SK-N-SH treated with all-trans-retinoic acid at 6 μM for 48 hours (cell line): ENCODE measurements at regions not wholly inside any gene's neighbourhood (a gene's known extent, or its start where the extent isn't known, plus 50 kb on each side); places are given as distances from the start of the nearest gene placed in this dataset.

ENCODE experiments used
- ATAC-seq: fragments of 200-7000 bp; cut with Tn5 transposase; 3 replicates; pipeline ENCODE4 v1.9.1; 2020; ENCODE audit warnings: mild to moderate bottlenecking, moderate library complexity
- ARNTL ChIP-seq: fragments of 450-650 bp; formaldehyde crosslinking; IDR thresholded peaks from 2 replicates; pipeline ENCODE4 v1.5.0; 2020; ENCODE audit warnings: low read depth, mild to moderate bottlenecking, moderate library complexity, borderline replicate concordance
- BACH2 ChIP-seq: fragments of 250-450 bp; sonication (Bioruptor Pico); IDR thresholded peaks from 2 replicates; pipeline ENCODE4 v1.9.0; 2021; ENCODE audit warnings: mild to moderate bottlenecking, borderline replicate concordance
- CREB5 ChIP-seq: fragments of 250-450 bp; sonication (Bioruptor Pico); IDR thresholded peaks from 2 replicates; pipeline ENCODE4 v1.5.1; 2020; ENCODE audit warnings: low read depth, mild to moderate bottlenecking, moderate library complexity
- CSDC2 ChIP-seq: fragments of 250-450 bp; sonication (Bioruptor Pico); IDR thresholded peaks from 2 replicates; pipeline ENCODE4 v1.5.0; 2020; ENCODE audit warnings: mild to moderate bottlenecking, moderate library complexity
- CSRNP3 ChIP-seq: fragments of 250-450 bp; sonication (Bioruptor Pico); IDR thresholded peaks from 2 replicates; pipeline ENCODE4 v1.5.1; 2021; ENCODE audit warnings: mild to moderate bottlenecking, moderate library complexity
- ESRRG ChIP-seq: fragments of 250-450 bp; sonication (Bioruptor Pico); IDR thresholded peaks from 2 replicates; pipeline ENCODE4 v1.6.1; 2021; ENCODE audit warnings: mild to moderate bottlenecking
- GLIS3 ChIP-seq: fragments of 250-450 bp; sonication (Bioruptor Pico); IDR thresholded peaks from 2 replicates; pipeline ENCODE4 v1.5.0; 2020; ENCODE audit warnings: mild to moderate bottlenecking, moderate library complexity
- ISL1 ChIP-seq: fragments of 250-450 bp; sonication (Bioruptor Pico); IDR thresholded peaks from 2 replicates; pipeline ENCODE4 v2.1.2; 2022; ENCODE audit warnings: mild to moderate bottlenecking, moderate library complexity
- OSR1 ChIP-seq: fragments of 250-450 bp; sonication (Bioruptor Pico); IDR thresholded peaks from 2 replicates; pipeline ENCODE4 v1.8.0; 2022; ENCODE audit warnings: moderate library complexity, mild to moderate bottlenecking, inconsistent platforms
- PPARA ChIP-seq: fragments of 250-450 bp; sonication (Bioruptor Pico); IDR thresholded peaks from 2 replicates; pipeline ENCODE4 v1.5.0; 2020; ENCODE audit warnings: mild to moderate bottlenecking, borderline replicate concordance
- RARB ChIP-seq: fragments of 250-450 bp; sonication (Bioruptor Pico); IDR thresholded peaks from 2 replicates; pipeline ENCODE4 v1.8.0; 2021; ENCODE audit warnings: mild to moderate bottlenecking, moderate library complexity
- SNAI2 ChIP-seq: fragments of 250-450 bp; sonication (Bioruptor Pico); IDR thresholded peaks from 2 replicates; pipeline ENCODE4 v1.5.0; 2020; ENCODE audit warnings: mild to moderate bottlenecking, moderate library complexity
- TCF4 ChIP-seq: fragments of 250-450 bp; sonication (Bioruptor Pico); IDR thresholded peaks from 2 replicates; pipeline ENCODE4 v1.8.0; 2021; ENCODE audit warnings: mild to moderate bottlenecking, moderate library complexity, borderline replicate concordance
- TOX ChIP-seq: fragments of 250-450 bp; sonication (Bioruptor Pico); IDR thresholded peaks from 2 replicates; pipeline ENCODE4 v1.8.0; 2021; ENCODE audit warnings: mild to moderate bottlenecking, moderate library complexity, borderline replicate concordance
- ZFP3 ChIP-seq: fragments of 250-450 bp; sonication (Bioruptor Pico); IDR thresholded peaks from 2 replicates; pipeline ENCODE4 v1.5.0; 2020; ENCODE audit warnings: mild to moderate bottlenecking, moderate library complexity
- ZFP30 ChIP-seq: fragments of 450-650 bp; formaldehyde crosslinking; IDR thresholded peaks from 2 replicates; pipeline ENCODE4 v1.5.0; 2022; ENCODE audit warnings: mild to moderate bottlenecking, moderate library complexity
- ZNF8 ChIP-seq: fragments of 450-650 bp; formaldehyde crosslinking; IDR thresholded peaks from 2 replicates; pipeline ENCODE4 v1.5.0; 2020; ENCODE audit warnings: mild to moderate bottlenecking, moderate library complexity
- TF ChIP-seq, protein P1 (sequence below): fragments of 250-450 bp; sonication (Bioruptor Pico); IDR thresholded peaks from 2 replicates; pipeline ENCODE4 v1.5.0; 2020; ENCODE audit warnings: mild to moderate bottlenecking, moderate library complexity
- TF ChIP-seq, protein P2 (sequence below): fragments of 250-450 bp; sonication (Bioruptor Pico); IDR thresholded peaks from 2 replicates; pipeline ENCODE4 v1.8.0; 2021; ENCODE audit warnings: low read depth, mild to moderate bottlenecking, moderate library complexity, borderline replicate concordance
- TF ChIP-seq, protein P3 (sequence below): fragments of 250-450 bp; sonication (Bioruptor Pico); IDR thresholded peaks from 2 replicates; pipeline ENCODE4 v1.8.0; 2020; ENCODE audit warnings: mild to moderate bottlenecking, moderate library complexity, borderline replicate concordance

DNA sequence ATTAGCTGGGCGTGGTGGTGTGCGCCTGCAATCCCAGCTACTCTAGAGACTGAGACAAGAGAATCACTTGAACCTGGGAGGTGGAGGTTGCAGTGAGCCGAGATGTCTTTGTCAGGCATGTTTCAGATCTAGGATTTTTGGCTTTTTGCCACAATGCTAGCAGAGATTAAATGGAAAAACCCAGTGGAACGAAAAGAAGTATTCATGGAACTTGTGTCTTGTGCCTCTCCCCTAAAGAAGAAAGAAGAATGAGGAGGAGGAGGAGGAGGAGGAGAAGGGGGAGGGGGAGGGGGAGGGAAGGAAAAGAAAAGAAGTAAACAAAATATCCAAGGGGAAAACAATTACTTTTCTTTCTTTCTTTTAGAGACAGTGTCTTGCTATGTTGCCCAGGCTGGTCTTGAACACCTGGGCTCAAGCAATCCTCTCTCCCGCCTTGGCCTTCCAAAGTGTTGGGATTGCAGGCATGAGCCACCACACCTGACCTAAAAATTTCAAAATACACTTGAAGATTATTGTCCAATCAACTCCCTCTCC, 106.0 kb downstream of the ARRDC3 start (continued):
- TF ChIP-seq, protein P1, sequence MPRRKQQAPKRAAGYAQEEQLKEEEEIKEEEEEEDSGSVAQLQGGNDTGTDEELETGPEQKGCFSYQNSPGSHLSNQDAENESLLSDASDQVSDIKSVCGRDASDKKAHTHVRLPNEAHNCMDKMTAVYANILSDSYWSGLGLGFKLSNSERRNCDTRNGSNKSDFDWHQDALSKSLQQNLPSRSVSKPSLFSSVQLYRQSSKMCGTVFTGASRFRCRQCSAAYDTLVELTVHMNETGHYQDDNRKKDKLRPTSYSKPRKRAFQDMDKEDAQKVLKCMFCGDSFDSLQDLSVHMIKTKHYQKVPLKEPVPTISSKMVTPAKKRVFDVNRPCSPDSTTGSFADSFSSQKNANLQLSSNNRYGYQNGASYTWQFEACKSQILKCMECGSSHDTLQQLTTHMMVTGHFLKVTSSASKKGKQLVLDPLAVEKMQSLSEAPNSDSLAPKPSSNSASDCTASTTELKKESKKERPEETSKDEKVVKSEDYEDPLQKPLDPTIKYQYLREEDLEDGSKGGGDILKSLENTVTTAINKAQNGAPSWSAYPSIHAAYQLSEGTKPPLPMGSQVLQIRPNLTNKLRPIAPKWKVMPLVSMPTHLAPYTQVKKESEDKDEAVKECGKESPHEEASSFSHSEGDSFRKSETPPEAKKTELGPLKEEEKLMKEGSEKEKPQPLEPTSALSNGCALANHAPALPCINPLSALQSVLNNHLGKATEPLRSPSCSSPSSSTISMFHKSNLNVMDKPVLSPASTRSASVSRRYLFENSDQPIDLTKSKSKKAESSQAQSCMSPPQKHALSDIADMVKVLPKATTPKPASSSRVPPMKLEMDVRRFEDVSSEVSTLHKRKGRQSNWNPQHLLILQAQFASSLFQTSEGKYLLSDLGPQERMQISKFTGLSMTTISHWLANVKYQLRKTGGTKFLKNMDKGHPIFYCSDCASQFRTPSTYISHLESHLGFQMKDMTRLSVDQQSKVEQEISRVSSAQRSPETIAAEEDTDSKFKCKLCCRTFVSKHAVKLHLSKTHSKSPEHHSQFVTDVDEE: no peak
- no peak for TF ChIP-seq ESRRG
- TF ChIP-seq CSRNP3 (CRISPR knock-in tag): no peak
- no peak for TF ChIP-seq TCF4
- no peak for TF ChIP-seq SNAI2 (CRISPR knock-in tag)
- TF ChIP-seq, all 23 proteins: peak for 0

DNA sequence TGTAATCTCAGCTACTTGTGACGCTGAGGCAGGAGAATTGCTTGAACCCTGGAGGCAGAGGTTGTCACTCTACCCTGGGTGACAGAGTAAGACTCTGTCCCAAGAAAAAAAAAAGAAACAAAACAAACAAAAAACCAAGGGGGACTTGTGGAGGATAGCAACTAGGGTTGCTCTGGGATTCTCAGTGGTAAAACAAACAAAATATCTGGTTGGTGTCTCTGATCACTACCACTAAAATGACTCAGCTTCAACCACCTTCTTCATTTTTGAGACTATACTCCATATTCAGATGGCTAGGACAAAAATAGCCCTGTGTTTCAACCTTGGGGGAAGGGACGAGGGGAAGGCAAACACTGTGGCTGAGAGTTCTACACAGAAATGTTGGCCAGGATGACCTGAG, 110.3 kb downstream of the ARRDC3 start:
- TF ChIP-seq ISL1 (CRISPR knock-in tag) (no peak), GLIS3 (CRISPR knock-in tag) (no peak), CSDC2 (CRISPR knock-in tag) (no peak), SNAI2 (CRISPR knock-in tag) (no peak), PPARA (CRISPR knock-in tag) (no peak), TOX (CRISPR knock-in tag) (no peak), ZFP30 (CRISPR knock-in tag) (no peak), ESRRG (no peak)
- ATAC-seq: no peak

GRCh38 chr5:91271999-91272398, 111.1 kb downstream of the ARRDC3 start:
- no peak for TF ChIP-seq ZNF8 (CRISPR knock-in tag)
- TF ChIP-seq CREB5 (CRISPR knock-in tag): no peak
- TF ChIP-seq TOX (CRISPR knock-in tag): no peak
- TF ChIP-seq ISL1 (CRISPR knock-in tag): no peak
- no peak for TF ChIP-seq ARNTL
- TF ChIP-seq, protein P2, sequence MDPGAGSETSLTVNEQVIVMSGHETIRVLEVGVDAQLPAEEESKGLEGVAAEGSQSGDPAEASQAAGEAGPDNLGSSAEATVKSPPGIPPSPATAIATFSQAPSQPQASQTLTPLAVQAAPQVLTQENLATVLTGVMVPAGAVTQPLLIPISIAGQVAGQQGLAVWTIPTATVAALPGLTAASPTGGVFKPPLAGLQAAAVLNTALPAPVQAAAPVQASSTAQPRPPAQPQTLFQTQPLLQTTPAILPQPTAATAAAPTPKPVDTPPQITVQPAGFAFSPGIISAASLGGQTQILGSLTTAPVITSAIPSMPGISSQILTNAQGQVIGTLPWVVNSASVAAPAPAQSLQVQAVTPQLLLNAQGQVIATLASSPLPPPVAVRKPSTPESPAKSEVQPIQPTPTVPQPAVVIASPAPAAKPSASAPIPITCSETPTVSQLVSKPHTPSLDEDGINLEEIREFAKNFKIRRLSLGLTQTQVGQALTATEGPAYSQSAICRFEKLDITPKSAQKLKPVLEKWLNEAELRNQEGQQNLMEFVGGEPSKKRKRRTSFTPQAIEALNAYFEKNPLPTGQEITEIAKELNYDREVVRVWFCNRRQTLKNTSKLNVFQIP: no peak
- no peak for TF ChIP-seq ZFP30 (CRISPR knock-in tag)
- TF ChIP-seq RARB (CRISPR knock-in tag): no peak
- no peak for TF ChIP-seq TCF4
- TF ChIP-seq ESRRG: no peak
- no peak for TF ChIP-seq CSRNP3 (CRISPR knock-in tag)
- TF ChIP-seq BACH2 (CRISPR knock-in tag): no peak
- TF ChIP-seq, protein P3, sequence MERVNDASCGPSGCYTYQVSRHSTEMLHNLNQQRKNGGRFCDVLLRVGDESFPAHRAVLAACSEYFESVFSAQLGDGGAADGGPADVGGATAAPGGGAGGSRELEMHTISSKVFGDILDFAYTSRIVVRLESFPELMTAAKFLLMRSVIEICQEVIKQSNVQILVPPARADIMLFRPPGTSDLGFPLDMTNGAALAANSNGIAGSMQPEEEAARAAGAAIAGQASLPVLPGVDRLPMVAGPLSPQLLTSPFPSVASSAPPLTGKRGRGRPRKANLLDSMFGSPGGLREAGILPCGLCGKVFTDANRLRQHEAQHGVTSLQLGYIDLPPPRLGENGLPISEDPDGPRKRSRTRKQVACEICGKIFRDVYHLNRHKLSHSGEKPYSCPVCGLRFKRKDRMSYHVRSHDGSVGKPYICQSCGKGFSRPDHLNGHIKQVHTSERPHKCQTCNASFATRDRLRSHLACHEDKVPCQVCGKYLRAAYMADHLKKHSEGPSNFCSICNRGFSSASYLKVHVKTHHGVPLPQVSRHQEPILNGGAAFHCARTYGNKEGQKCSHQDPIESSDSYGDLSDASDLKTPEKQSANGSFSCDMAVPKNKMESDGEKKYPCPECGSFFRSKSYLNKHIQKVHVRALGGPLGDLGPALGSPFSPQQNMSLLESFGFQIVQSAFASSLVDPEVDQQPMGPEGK (CRISPR knock-in tag): no peak
- TF ChIP-seq OSR1 (CRISPR knock-in tag): no peak
- no peak for TF ChIP-seq ZFP3 (CRISPR knock-in tag)
- TF ChIP-seq, protein P1: no peak
- TF ChIP-seq PPARA (CRISPR knock-in tag): no peak
- TF ChIP-seq GLIS3 (CRISPR knock-in tag): no peak
- no peak for TF ChIP-seq CSDC2 (CRISPR knock-in tag)
- ATAC-seq: no peak
